IMR-90 (cell line): ENCODE measurements at regions not wholly inside any gene's neighbourhood (a gene's known extent, or its start where the extent isn't known, plus 50 kb on each side); places are given as distances from the start of the nearest gene placed in this dataset.

Experiments used
- ATAC-seq: fragments of 200-7000 bp; cut with Tn5 transposase; 2 replicates; pipeline ENCODE4 v1.9.1; 2020; ENCODE audit warnings: low read depth, mild to moderate bottlenecking, moderate library complexity
- BruUV-seq: library from RNA; stranded (reverse); fragments of 400-500 nt; replicated peaks from 2 replicates; lab custom pipeline; 2021; lab: Mats Ljungman, UMichigan
- CTCF ChIA-PET: fragments of 300-600 bp; formaldehyde crosslinking; extraction: SDS; loops from one replicate; lab custom pipeline; 2021; ENCODE audit warnings: antibody characterized with exemption; lab: Yijun Ruan, JAX
- POLR2A ChIA-PET: fragments of 300-600 bp; sonication (Branson Sonifier 250); formaldehyde crosslinking; loops from one replicate; lab custom pipeline; 2022; ENCODE audit warnings: antibody characterized with exemption; ENCODE audit not compliant: unreplicated experiment; lab: Charles Lee
- DNase-seq: peaks from one replicate; pipeline ENCODE4 v3.0.0; 2013
- H2AFZ ChIP-seq: replicated peaks from 2 replicates; pipeline ENCODE3; 2013; ENCODE audit warnings: low read length, mild to moderate bottlenecking; ENCODE audit not compliant: poor library complexity
- H2AK5ac ChIP-seq: 2 replicates; pipeline ENCODE4 v1.6.1; 2013; ENCODE audit warnings: low read depth, low read length, inconsistent platforms
- H2AK9ac ChIP-seq: replicated peaks from 2 replicates; pipeline ENCODE3; 2013; ENCODE audit warnings: mild to moderate bottlenecking, low read depth, low read length, moderate library complexity; ENCODE audit not compliant: poor library complexity
- H2BK120ac ChIP-seq: 2 replicates; pipeline ENCODE4 v1.6.1; 2013; ENCODE audit warnings: low read depth, low read length, inconsistent platforms
- H2BK15ac ChIP-seq: 3 replicates; pipeline ENCODE4 v1.6.1; 2013; ENCODE audit warnings: low read depth, low read length, inconsistent platforms
- H2BK20ac ChIP-seq: 2 replicates; pipeline ENCODE4 v1.6.1; 2013; ENCODE audit warnings: low read depth, mild to moderate bottlenecking, inconsistent platforms, low read length, moderate library complexity
- H2BK5ac ChIP-seq: 2 replicates; pipeline ENCODE4 v1.6.1; 2013; ENCODE audit warnings: mild to moderate bottlenecking, low read depth, low read length, inconsistent platforms; ENCODE audit not compliant: poor library complexity, severe bottlenecking
- H3K14ac ChIP-seq: replicated peaks from 2 replicates; pipeline ENCODE4 v1.6.1; 2013; ENCODE audit warnings: low read depth, low read length, inconsistent platforms
- H3K18ac ChIP-seq: 2 replicates; pipeline ENCODE4 v1.6.1; 2013; ENCODE audit warnings: low read depth, low read length, control low read depth
- H3K23ac ChIP-seq: 2 replicates; pipeline ENCODE4 v1.6.1; 2013; ENCODE audit warnings: low read depth, low read length, inconsistent platforms
- H3K27ac ChIP-seq: 2 replicates; pipeline ENCODE4 v1.5.1; 2013; ENCODE audit warnings: mild to moderate bottlenecking, control low read depth, low read length; ENCODE audit not compliant: insufficient read depth
- H3K27me3 ChIP-seq: 2 replicates; pipeline ENCODE4 v1.6.1; 2013; ENCODE audit warnings: low read length; ENCODE audit not compliant: control insufficient read depth, insufficient read depth
- H3K36me3 ChIP-seq: 2 replicates; pipeline ENCODE4 v1.6.1; 2013; ENCODE audit warnings: low read length, mixed read lengths; ENCODE audit not compliant: control insufficient read depth, insufficient read depth
- H3K4ac ChIP-seq: 2 replicates; pipeline ENCODE4 v1.6.1; 2013; ENCODE audit warnings: low read depth, low read length, inconsistent platforms
- H3K4me1 ChIP-seq: 2 replicates; pipeline ENCODE4 v1.6.1; 2013; ENCODE audit warnings: low read length, mixed read lengths; ENCODE audit not compliant: control insufficient read depth, insufficient read depth
- H3K4me2 ChIP-seq: 2 replicates; pipeline ENCODE4 v1.6.1; 2013; ENCODE audit warnings: low read depth, mild to moderate bottlenecking, control low read depth, low read length, moderate library complexity
- H3K4me3 ChIP-seq: 2 replicates; pipeline ENCODE4 v1.5.1; 2013; ENCODE audit warnings: low read depth, mild to moderate bottlenecking, control low read depth, low read length, moderate library complexity; ENCODE audit not compliant: insufficient read depth
- H3K56ac ChIP-seq: 2 replicates; pipeline ENCODE4 v1.6.1; 2013; ENCODE audit warnings: low read length, inconsistent platforms; ENCODE audit not compliant: insufficient read depth; ENCODE audit errors: extremely low read depth
- H3K79me1 ChIP-seq, 2 experiments: 2 replicates each; pipeline ENCODE4 v1.6.1; 2013; ENCODE audit warnings: low read length in 2 of 2, inconsistent platforms in 1 of 2, low read depth in 1 of 2
- H3K9ac ChIP-seq: 2 replicates; pipeline ENCODE4 v1.6.1; 2013; ENCODE audit warnings: low read depth, low read length, control low read depth
- H3K9me1 ChIP-seq: 2 replicates; pipeline ENCODE4 v1.6.1; 2013; ENCODE audit warnings: low read length, inconsistent platforms; ENCODE audit not compliant: insufficient read depth
- H3K9me3 ChIP-seq: 2 replicates; pipeline ENCODE4 v1.6.1; 2013; ENCODE audit warnings: low read length; ENCODE audit not compliant: control insufficient read depth, insufficient read depth
- H4K20me1 ChIP-seq: 2 replicates; pipeline ENCODE4 v1.6.1; 2013; ENCODE audit warnings: low read length, inconsistent platforms; ENCODE audit not compliant: insufficient read depth
- H4K5ac ChIP-seq: 2 replicates; pipeline ENCODE4 v1.6.1; 2013; ENCODE audit warnings: mild to moderate bottlenecking, low read depth, low read length, control low read depth
- H4K8ac ChIP-seq, 2 experiments: 2 replicates each; pipeline ENCODE4 v1.6.1; 2013; ENCODE audit warnings: low read depth in 2 of 2, low read length in 2 of 2, control low read depth in 1 of 2, inconsistent platforms in 1 of 2
- H4K91ac ChIP-seq: 2 replicates; pipeline ENCODE4 v1.6.1; 2013; ENCODE audit warnings: low read depth, low read length, inconsistent platforms; ENCODE audit not compliant: insufficient read depth
- BHLHE40 ChIP-seq: fragments of 150-350 bp; IDR thresholded peaks from 2 replicates; pipeline ENCODE4 v1.6.1; 2016; ENCODE audit warnings: mild to moderate bottlenecking, low read depth, low read length
- CEBPB ChIP-seq: IDR thresholded peaks from 2 replicates; pipeline ENCODE4 v1.6.1; 2012; ENCODE audit warnings: low read depth, low read length, improper control_type of control experiment
- CHD1 ChIP-seq: IDR thresholded peaks from 2 replicates; pipeline ENCODE4 v1.6.1; 2012; ENCODE audit warnings: low read depth, low read length, improper control_type of control experiment
- CTCF ChIP-seq: conservative IDR thresholded peaks from 2 replicates; pipeline ENCODE4 v1.5.1; 2012; ENCODE audit warnings: mild to moderate bottlenecking, low read depth, low read length, improper control_type of control experiment
- ELK1 ChIP-seq: fragments of 150-350 bp; IDR thresholded peaks from 2 replicates; pipeline ENCODE4 v1.6.1; 2016; ENCODE audit warnings: low read depth, mild to moderate bottlenecking, low read length, moderate library complexity, borderline replicate concordance
- FOS ChIP-seq: fragments of 150-350 bp; IDR thresholded peaks from 2 replicates; pipeline ENCODE4 v1.6.1; 2016; ENCODE audit warnings: low read depth, low read length
- MAFK ChIP-seq: IDR thresholded peaks from 2 replicates; pipeline ENCODE4 v1.6.1; 2012; ENCODE audit warnings: low read depth, low read length, improper control_type of control experiment
- MAZ ChIP-seq: IDR thresholded peaks from 2 replicates; pipeline ENCODE4 v1.6.1; 2012; ENCODE audit warnings: low read depth, mild to moderate bottlenecking, low read length, improper control_type of control experiment, moderate library complexity, borderline replicate concordance
- MXI1 ChIP-seq: IDR thresholded peaks from 2 replicates; pipeline ENCODE4 v1.6.1; 2012; ENCODE audit warnings: low read depth, mild to moderate bottlenecking, low read length, moderate library complexity, borderline replicate concordance
- NFE2L2 ChIP-seq: fragments of 150-350 bp; IDR thresholded peaks from 2 replicates; pipeline ENCODE4 v1.6.1; 2016; ENCODE audit warnings: low read depth, mild to moderate bottlenecking, low read length
- POLR2A ChIP-seq: IDR thresholded peaks from 2 replicates; pipeline ENCODE4 v1.6.1; 2012; ENCODE audit warnings: mild to moderate bottlenecking, low read depth, low read length
- RAD21 ChIP-seq: IDR thresholded peaks from 2 replicates; pipeline ENCODE4 v1.6.1; 2012; ENCODE audit warnings: low read length, improper control_type of control experiment
- RCOR1 ChIP-seq: IDR thresholded peaks from 2 replicates; pipeline ENCODE4 v1.6.1; 2012; ENCODE audit warnings: mild to moderate bottlenecking, low read length, improper control_type of control experiment; ENCODE audit not compliant: insufficient replicate concordance
- RFX5 ChIP-seq: IDR thresholded peaks from 2 replicates; pipeline ENCODE4 v1.8.0; 2012; ENCODE audit warnings: low read depth, mild to moderate bottlenecking, low read length, moderate library complexity
- SMC3 ChIP-seq: fragments of 150-350 bp; IDR thresholded peaks from 2 replicates; pipeline ENCODE4 v1.6.1; 2016; ENCODE audit warnings: low read depth, mild to moderate bottlenecking, antibody characterized with exemption, low read length, moderate library complexity
- USF2 ChIP-seq: fragments of 150-350 bp; IDR thresholded peaks from 2 replicates; pipeline ENCODE4 v1.6.1; 2017; ENCODE audit warnings: mild to moderate bottlenecking, antibody characterized with exemption, low read length, low read depth
- dilution Hi-C: fragments of 300-500 bp; cut with HindIII; formaldehyde crosslinking; loops from one replicate; pipeline ENCODE4 v1.14.3; 2018; ENCODE audit warnings: low sequenced_read_pairs; ENCODE audit not compliant: unreplicated experiment
- in situ Hi-C: fragments of 300-500 bp; cut with MboI; formaldehyde crosslinking; loops from 3 replicates; pipeline ENCODE4 v1.14.3; 2019; ENCODE audit warnings: low sequenced_read_pairs, inconsistent platforms, mixed read lengths
- intact Hi-C: fragments of 100-400 bp; cut with micrococcal nuclease; formaldehyde crosslinking; loops from 2 replicates; pipeline ENCODE4 v1.10.0; 2022

- H3K36me3 ChIP-seq, result no peaks in the 10 kb centered on the region
- TF ChIP-seq ELK1, result no peak
- TF ChIP-seq MAFK, result no peak
- no peak for TF ChIP-seq USF2
- TF ChIP-seq CTCF, result no peak
- no peak for TF ChIP-seq BHLHE40
- TF ChIP-seq RAD21, result no peak
- TF ChIP-seq RFX5, result no peak
- TF ChIP-seq FOS, result no peak
- no peak for TF ChIP-seq MAZ
- no peak for TF ChIP-seq POLR2A
- TF ChIP-seq CHD1, result no peak
- no peak for TF ChIP-seq MXI1
- no peak for TF ChIP-seq SMC3
- no peak for TF ChIP-seq NFE2L2
- TF ChIP-seq CEBPB, result no peak
- no peak for TF ChIP-seq RCOR1
- H3K4me1 ChIP-seq, result peaks cover 17% of the 10 kb centered on the region; the same call in 1 of the 2 replicates
- H2BK120ac ChIP-seq, result peak overlapping the region; percentile 52; the same call in 1 of the 2 replicates
- intact Hi-C loops, result no loop called here
- H2AK9ac ChIP-seq, result no peak overlapping the region
- no peak overlapping the region for H4K8ac ChIP-seq
- H3K23ac ChIP-seq, result no peak overlapping the region
- BruUV-seq, result no TSS peak
- no peak overlapping the region for H2BK15ac ChIP-seq
- no peak overlapping the region for H2AK5ac ChIP-seq
- H2BK20ac ChIP-seq, result peak overlapping the region; percentile 51; the same call in 1 of the 2 replicates
- H3K56ac ChIP-seq, result no peak overlapping the region
- H3K4me3 ChIP-seq, result no peak overlapping the region
- H3K27ac ChIP-seq, result no peak overlapping the region
- DNase-seq (peak; percentile 44), ATAC-seq (no peak)
- no peak overlapping the region for H2BK5ac ChIP-seq
- H3K18ac ChIP-seq, result no peak overlapping the region
- POLR2A ChIA-PET, result no interaction called here
- dilution Hi-C loops, result no loop called here
- no peak overlapping the region for H4K91ac ChIP-seq
- no peak overlapping the region for H3K14ac ChIP-seq
- H3K9ac ChIP-seq, result no peak overlapping the region
- no peak overlapping the region for H2AFZ ChIP-seq
- H4K5ac ChIP-seq, result no peak overlapping the region
- H3K4ac ChIP-seq, result no peak overlapping the region
- CTCF ChIA-PET, result no interaction called here
- in situ Hi-C loops, result no loop called here
- H3K9me3 ChIP-seq, result no peaks in the 10 kb centered on the region
- H4K20me1 ChIP-seq, result no peaks in the 10 kb centered on the region
- H3K4me2 ChIP-seq, result no peak overlapping the region
- no peaks in the 10 kb centered on the region for H3K27me3 ChIP-seq
- H3K79me1 ChIP-seq, result no peaks in the 10 kb centered on the region
- H3K9me1 ChIP-seq, result peaks cover 17% of the 10 kb centered on the region
These were observed 375.2 kb downstream of the CD109 start for GRCh38 chr6:74071214-74071613.
